Activated T-cell treated with anti-CD3 and anti-CD28 coated beads, Interleukin-2, amount 50 U/mL, for 24 hours (primary cell): ENCODE measurements at regions not wholly inside any gene's neighbourhood (a gene's known extent, or its start where the extent isn't known, plus 50 kb on each side); places are given as distances from the start of the nearest gene placed in this dataset.

Source experiments
- DNase-seq: peaks from one replicate; pipeline ENCODE4 v3.0.0-alpha.2; 2020
- H3K27ac Mint-ChIP-seq: 2 replicates; pipeline ENCODE4 v1.8.0; 2020; ENCODE audit warnings: mild to moderate bottlenecking, mixed read lengths
- H3K27me3 Mint-ChIP-seq: 2 replicates; pipeline ENCODE4 v1.8.0; 2020; ENCODE audit warnings: mixed read lengths
- H3K36me3 Mint-ChIP-seq: 2 replicates; pipeline ENCODE4 v1.8.0; 2020; ENCODE audit warnings: low read depth, mixed read lengths
- H3K4me1 Mint-ChIP-seq: 2 replicates; pipeline ENCODE4 v1.8.0; 2020; ENCODE audit warnings: low read depth, mixed read lengths
- H3K4me3 Mint-ChIP-seq: 2 replicates; pipeline ENCODE4 v1.8.0; 2020; ENCODE audit warnings: mild to moderate bottlenecking, moderate library complexity, mixed read lengths
- H3K9me3 Mint-ChIP-seq: 2 replicates; pipeline ENCODE4 v1.8.0; 2020; ENCODE audit warnings: mixed read lengths

GRCh38 chr15:66844041-66844746 lies 142.2 kb downstream of the SMAD6 start:
- H3K27me3 Mint-ChIP-seq: peaks cover 50% of the 10 kb centered on the region
- H3K27ac Mint-ChIP-seq: no peak overlapping the region
- H3K9me3 Mint-ChIP-seq: no peaks in the 10 kb centered on the region

GRCh38 chr15:66844747-66845145 lies 142.7 kb downstream of the SMAD6 start:
- Mint-ChIP-seq H3K4me1 (peaks cover 3% of the 10 kb centered on the region), H3K9me3 (no peaks in the 10 kb centered on the region), H3K27me3 (peaks cover 50% of the 10 kb centered on the region), H3K27ac (no peak overlapping the region), H3K4me3 (no peak overlapping the region), H3K36me3 (no peaks in the 10 kb centered on the region)
- no peak for DNase-seq

More at GRCh38 chr15:66844041-66844746, 142.2 kb downstream of the SMAD6 start:
- DNase-seq: no peak
- Mint-ChIP-seq H3K4me1 (peaks cover 3% of the 10 kb centered on the region), H3K36me3 (no peaks in the 10 kb centered on the region), H3K4me3 (no peak overlapping the region)

DNA sequence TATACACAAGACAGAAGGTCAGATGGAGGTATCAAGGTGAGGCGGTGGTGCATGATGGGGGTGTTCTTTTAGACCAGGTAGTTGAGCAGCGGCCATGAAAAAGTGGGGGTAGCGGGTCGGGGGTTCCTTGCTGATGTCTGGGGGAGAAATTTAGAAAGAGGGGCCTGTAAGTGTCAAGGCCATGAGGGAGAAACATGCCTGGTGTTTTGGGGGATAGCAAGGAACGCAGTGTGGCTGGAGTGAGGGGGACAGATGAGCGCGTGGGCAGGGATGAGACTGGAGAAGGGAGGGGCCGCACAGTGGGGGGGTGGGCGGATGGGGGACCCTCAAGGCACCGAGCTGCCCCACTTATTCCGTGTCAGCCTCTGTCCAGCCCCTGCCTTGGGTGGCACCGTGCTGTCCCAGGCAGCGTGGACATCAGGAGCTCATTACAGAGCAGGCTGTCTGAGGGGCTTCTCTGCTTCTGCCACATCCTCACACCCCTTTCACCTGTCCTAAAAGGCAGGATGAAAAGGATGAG lies 143.3 kb downstream of the SMAD6 start:
- Mint-ChIP-seq H3K27ac (no peak overlapping the region), H3K36me3 (no peaks in the 10 kb centered on the region), H3K9me3 (no peaks in the 10 kb centered on the region), H3K4me3 (no peak overlapping the region), H3K27me3 (peaks cover 50% of the 10 kb centered on the region), H3K4me1 (peaks cover 3% of the 10 kb centered on the region)
- DNase-seq: no peak

DNA sequence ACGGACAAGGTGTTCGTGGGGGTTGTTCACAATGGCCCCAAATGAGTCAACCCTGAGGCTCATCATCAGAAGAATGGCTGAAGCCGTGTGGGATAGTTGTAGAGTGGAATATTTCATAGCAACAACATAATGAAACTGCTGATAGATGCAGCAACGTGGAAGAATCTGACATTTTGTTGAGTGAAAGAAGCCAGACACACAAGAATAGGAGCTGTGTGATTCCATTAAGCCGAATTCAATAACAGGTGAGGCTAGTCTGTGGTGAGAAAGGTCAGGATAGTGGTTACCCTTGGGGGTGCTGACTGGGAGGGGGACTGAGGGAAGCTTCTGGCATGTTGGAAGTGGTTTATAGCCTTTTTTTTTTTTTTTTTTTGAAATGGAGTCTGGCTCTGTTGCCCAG lies 144.0 kb downstream of the SMAD6 start:
- Mint-ChIP-seq H3K4me3 (no peak overlapping the region), H3K4me1 (peaks cover 4% of the 10 kb centered on the region), H3K27me3 (peaks cover 46% of the 10 kb centered on the region), H3K36me3 (no peaks in the 10 kb centered on the region), H3K27ac (no peak overlapping the region), H3K9me3 (no peaks in the 10 kb centered on the region)
- DNase-seq: no peak

GRCh38 chr15:66846811-66847210 lies 144.8 kb downstream of the SMAD6 start:
- peaks cover 7% of the 10 kb centered on the region for H3K4me1 Mint-ChIP-seq
- no peak for DNase-seq
- H3K27me3 Mint-ChIP-seq: peaks cover 40% of the 10 kb centered on the region
- no peak overlapping the region for H3K4me3 Mint-ChIP-seq
- H3K27ac Mint-ChIP-seq: no peak overlapping the region
- no peaks in the 10 kb centered on the region for H3K9me3 Mint-ChIP-seq
- no peaks in the 10 kb centered on the region for H3K36me3 Mint-ChIP-seq

- no peak overlapping the region for H3K27ac Mint-ChIP-seq
- H3K4me3 Mint-ChIP-seq: no peak overlapping the region
- H3K27me3 Mint-ChIP-seq: peaks cover 39% of the 10 kb centered on the region
- no peaks in the 10 kb centered on the region for H3K36me3 Mint-ChIP-seq
- H3K4me1 Mint-ChIP-seq: peaks cover 5% of the 10 kb centered on the region
- no peak for DNase-seq
- H3K9me3 Mint-ChIP-seq: no peaks in the 10 kb centered on the region
These were observed 145.5 kb downstream of the SMAD6 start for GRCh38 chr15:66847565-66847991.

DNA sequence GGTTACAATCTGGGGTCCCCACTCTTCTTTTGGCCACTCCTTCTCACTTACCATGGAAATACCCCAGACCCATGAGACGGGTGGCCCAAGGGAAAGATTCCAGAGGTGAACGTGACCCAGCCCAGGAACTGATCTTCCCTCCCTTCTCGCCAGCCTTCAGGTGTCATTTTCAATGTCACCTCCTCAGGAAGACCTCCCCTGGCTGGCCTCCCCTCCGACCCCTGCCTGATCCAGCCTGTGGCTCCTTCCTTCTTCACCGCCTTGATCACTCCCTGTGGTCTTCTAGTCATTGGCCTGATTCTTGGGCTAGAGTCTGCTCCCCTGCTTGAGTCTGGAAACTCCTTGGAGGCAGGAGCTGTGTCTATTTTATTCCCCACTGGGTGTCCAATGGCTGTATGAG lies 146.1 kb downstream of the SMAD6 start:
- no peaks in the 10 kb centered on the region for H3K36me3 Mint-ChIP-seq
- H3K27me3 Mint-ChIP-seq: peaks cover 38% of the 10 kb centered on the region
- no peaks in the 10 kb centered on the region for H3K9me3 Mint-ChIP-seq
- DNase-seq: no peak
- H3K4me3 Mint-ChIP-seq: no peak overlapping the region
- H3K27ac Mint-ChIP-seq: no peak overlapping the region
- peaks cover 5% of the 10 kb centered on the region for H3K4me1 Mint-ChIP-seq

GRCh38 chr15:66848686-66849392 lies 146.8 kb downstream of the SMAD6 start:
- Mint-ChIP-seq H3K4me3 (no peak overlapping the region), H3K36me3 (no peaks in the 10 kb centered on the region)

DNA sequence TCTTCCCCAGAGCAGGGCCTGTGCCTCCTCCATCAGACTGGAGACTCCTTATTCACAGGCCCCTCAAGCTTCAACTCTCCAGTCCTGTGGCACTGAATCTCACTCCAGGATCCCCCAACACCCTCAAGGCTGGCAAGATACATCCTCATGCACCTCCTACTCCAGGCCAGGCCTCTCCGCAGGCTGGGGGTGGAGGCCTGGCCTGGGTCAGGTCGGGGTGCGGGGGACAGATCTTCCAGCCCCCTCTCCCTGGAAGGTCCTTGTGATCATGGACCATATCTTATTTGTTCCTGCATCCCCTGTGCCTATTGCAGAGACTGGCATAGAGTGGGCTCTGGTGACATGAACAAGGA lies 147.3 kb downstream of the SMAD6 start:
- no peak for DNase-seq
- Mint-ChIP-seq H3K27me3 (peaks cover 34% of the 10 kb centered on the region), H3K36me3 (no peaks in the 10 kb centered on the region), H3K27ac (no peak overlapping the region), H3K4me3 (no peak overlapping the region), H3K4me1 (peaks cover 5% of the 10 kb centered on the region), H3K9me3 (no peaks in the 10 kb centered on the region)

More at GRCh38 chr15:66848686-66849392, 146.8 kb downstream of the SMAD6 start:
- DNase-seq: no peak
- H3K9me3 Mint-ChIP-seq: no peaks in the 10 kb centered on the region
- no peak overlapping the region for H3K27ac Mint-ChIP-seq
- peaks cover 34% of the 10 kb centered on the region for H3K27me3 Mint-ChIP-seq
- H3K4me1 Mint-ChIP-seq: peaks cover 5% of the 10 kb centered on the region

- peaks cover 32% of the 10 kb centered on the region for H3K27me3 Mint-ChIP-seq
- no peak for DNase-seq
- H3K4me1 Mint-ChIP-seq: peaks cover 5% of the 10 kb centered on the region
- H3K4me3 Mint-ChIP-seq: no peak overlapping the region
- no peak overlapping the region for H3K27ac Mint-ChIP-seq
- no peaks in the 10 kb centered on the region for H3K9me3 Mint-ChIP-seq
- no peaks in the 10 kb centered on the region for H3K36me3 Mint-ChIP-seq
These were observed 147.7 kb downstream of the SMAD6 start for GRCh38 chr15:66849746-66850077.

GRCh38 chr15:66850078-66850991 lies 148.3 kb downstream of the SMAD6 start:
- no peak overlapping the region for H3K4me3 Mint-ChIP-seq
- DNase-seq: no peak

DNA sequence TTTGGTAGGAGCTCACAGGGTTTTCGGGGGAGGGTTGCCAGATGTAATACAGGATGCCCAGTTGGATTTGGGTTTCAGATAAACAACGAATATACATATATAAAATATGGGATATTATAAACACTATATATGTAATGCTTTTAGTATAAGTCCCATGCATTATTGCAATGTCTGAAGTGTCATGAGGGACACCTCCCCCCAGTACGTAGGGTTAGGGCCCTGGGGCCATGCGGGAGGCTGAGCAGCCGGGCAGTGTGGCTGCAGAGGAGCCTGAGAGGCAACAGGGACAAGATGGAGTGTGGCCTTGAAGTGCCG lies 148.9 kb downstream of the SMAD6 start:
- Mint-ChIP-seq H3K27ac (no peak overlapping the region), H3K27me3 (peaks cover 30% of the 10 kb centered on the region), H3K4me1 (peaks cover 5% of the 10 kb centered on the region), H3K9me3 (no peaks in the 10 kb centered on the region), H3K4me3 (no peak overlapping the region), H3K36me3 (no peaks in the 10 kb centered on the region)
- DNase-seq: no peak

More at GRCh38 chr15:66850078-66850991, 148.3 kb downstream of the SMAD6 start:
- H3K4me1 Mint-ChIP-seq: peaks cover 5% of the 10 kb centered on the region
- no peaks in the 10 kb centered on the region for H3K9me3 Mint-ChIP-seq
- no peaks in the 10 kb centered on the region for H3K36me3 Mint-ChIP-seq
- peaks cover 32% of the 10 kb centered on the region for H3K27me3 Mint-ChIP-seq
- H3K27ac Mint-ChIP-seq: no peak overlapping the region

- Mint-ChIP-seq H3K27ac (no peak overlapping the region), H3K36me3 (no peaks in the 10 kb centered on the region), H3K4me1 (peaks cover 5% of the 10 kb centered on the region), H3K27me3 (peaks cover 28% of the 10 kb centered on the region), H3K9me3 (no peaks in the 10 kb centered on the region), H3K4me3 (no peak overlapping the region)
- DNase-seq: peak; percentile 84
These were observed 149.5 kb downstream of the SMAD6 start for GRCh38 chr15:66851311-66852063.
